ENCODE measurements at regions not wholly inside any gene's neighbourhood (a gene's known extent, or its start where the extent isn't known, plus 50 kb on each side); places are given as distances from the start of the nearest gene placed in this dataset.

DNA sequence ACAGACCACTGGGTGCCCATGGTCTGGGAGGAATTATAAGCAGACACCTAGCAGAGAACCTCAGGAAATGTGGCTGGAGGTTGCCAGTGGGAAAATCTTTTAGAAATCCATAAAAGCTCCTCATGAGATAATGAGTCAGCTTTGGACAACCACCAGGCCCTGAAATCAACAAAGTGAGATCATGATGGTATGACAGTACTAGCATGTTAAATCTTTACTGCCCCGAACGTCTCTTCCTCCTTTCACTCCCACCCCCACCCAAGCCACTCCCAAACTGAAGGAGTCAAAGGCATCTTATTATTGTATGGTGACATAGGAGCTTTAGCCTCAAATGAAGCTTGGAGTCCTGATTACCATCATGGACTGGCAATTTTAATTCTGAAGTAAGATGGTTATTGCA, 240.0 kb downstream of the DIO2 start:
- TF ChIP-seq, protein P1, sequence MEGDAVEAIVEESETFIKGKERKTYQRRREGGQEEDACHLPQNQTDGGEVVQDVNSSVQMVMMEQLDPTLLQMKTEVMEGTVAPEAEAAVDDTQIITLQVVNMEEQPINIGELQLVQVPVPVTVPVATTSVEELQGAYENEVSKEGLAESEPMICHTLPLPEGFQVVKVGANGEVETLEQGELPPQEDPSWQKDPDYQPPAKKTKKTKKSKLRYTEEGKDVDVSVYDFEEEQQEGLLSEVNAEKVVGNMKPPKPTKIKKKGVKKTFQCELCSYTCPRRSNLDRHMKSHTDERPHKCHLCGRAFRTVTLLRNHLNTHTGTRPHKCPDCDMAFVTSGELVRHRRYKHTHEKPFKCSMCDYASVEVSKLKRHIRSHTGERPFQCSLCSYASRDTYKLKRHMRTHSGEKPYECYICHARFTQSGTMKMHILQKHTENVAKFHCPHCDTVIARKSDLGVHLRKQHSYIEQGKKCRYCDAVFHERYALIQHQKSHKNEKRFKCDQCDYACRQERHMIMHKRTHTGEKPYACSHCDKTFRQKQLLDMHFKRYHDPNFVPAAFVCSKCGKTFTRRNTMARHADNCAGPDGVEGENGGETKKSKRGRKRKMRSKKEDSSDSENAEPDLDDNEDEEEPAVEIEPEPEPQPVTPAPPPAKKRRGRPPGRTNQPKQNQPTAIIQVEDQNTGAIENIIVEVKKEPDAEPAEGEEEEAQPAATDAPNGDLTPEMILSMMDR (conservative IDR thresholded peaks at IDR 0.05 in 1 of 2, IDR thresholded peaks at IDR 0.05 in 1 of 2; ENCODE audit: low read depth in 1 of 2, low read length in 2 of 2) = no peak
- TF ChIP-seq EZH2 (IDR thresholded peaks at IDR 0.05; ENCODE audit: low read length, missing control alignments) = no peak

Measured in fibroblast of lung (primary cell).